H1 (cell line): ENCODE measurements at regions not wholly inside any gene's neighbourhood (a gene's known extent, or its start where the extent isn't known, plus 50 kb on each side); places are given as distances from the start of the nearest gene placed in this dataset.

Experiments
- CTCF ChIA-PET: fragments of 300-600 bp; sonication (Branson Sonifier 250); formaldehyde crosslinking; loops from one replicate; lab custom pipeline; 2021; ENCODE audit not compliant: partially characterized antibody; lab: Charles Lee
- POLR2A ChIA-PET: fragments of 300-600 bp; sonication (Branson Sonifier 250); formaldehyde crosslinking; loops from one replicate; lab custom pipeline; 2021; ENCODE audit warnings: inconsistent platforms; ENCODE audit not compliant: partially characterized antibody; lab: Charles Lee
- DNase-seq, 2 experiments: peaks; one replicate each; pipeline versions ENCODE4 v3.0.0 to v3.0.0-alpha.2; 2010 to 2022; ENCODE audit warnings: low spot score in 2 of 2, low read depth in 1 of 2, mixed read lengths in 1 of 2
- FAIRE-seq: peaks from 2 replicates; lab custom pipeline; 2011; peaks lifted over from hg19 to GRCh38; lab: Jason Lieb, UNC
- H2AFZ ChIP-seq: 2 replicates; pipeline ENCODE4 v1.8.1; 2012; ENCODE audit warnings: low read length, inconsistent platforms
- H2AK5ac ChIP-seq: 2 replicates; pipeline ENCODE4 v1.6.1; 2013; ENCODE audit warnings: low read depth, low read length
- H2BK120ac ChIP-seq: replicated peaks from 2 replicates; pipeline ENCODE3; 2013; ENCODE audit warnings: low read depth, low read length, inconsistent platforms
- H2BK12ac ChIP-seq: 2 replicates; pipeline ENCODE4 v1.6.1; 2013; ENCODE audit warnings: low read depth, low read length
- H2BK15ac ChIP-seq: 2 replicates; pipeline ENCODE4 v1.6.1; 2013; ENCODE audit warnings: low read length
- H2BK20ac ChIP-seq: 2 replicates; pipeline ENCODE4 v1.6.1; 2013; ENCODE audit warnings: low read length
- H2BK5ac ChIP-seq: 2 replicates; pipeline ENCODE4 v1.6.1; 2013; ENCODE audit warnings: low read depth, low read length
- H3K14ac ChIP-seq: 2 replicates; pipeline ENCODE4 v1.6.1; 2013; ENCODE audit warnings: inconsistent platforms; ENCODE audit not compliant: insufficient read length
- H3K18ac ChIP-seq: 2 replicates; pipeline ENCODE4 v1.6.1; 2013; ENCODE audit warnings: low read length; ENCODE audit errors: extremely low read depth
- H3K23ac ChIP-seq: 2 replicates; pipeline ENCODE4 v1.6.1; 2013; ENCODE audit warnings: inconsistent platforms; ENCODE audit not compliant: insufficient read length
- H3K23me2 ChIP-seq: 2 replicates; pipeline ENCODE4 v1.6.1; 2013; ENCODE audit warnings: low read depth, low read length
- H3K27ac ChIP-seq: 2 replicates; pipeline ENCODE4 v1.6.1; 2011; ENCODE audit warnings: low read depth, low read length, inconsistent platforms
- H3K27me3 ChIP-seq, 4 experiments: replicated peaks in 1 of 4; 1 replicate in 1 of 4; 2 replicates in 3 of 4; pipeline versions ENCODE4 v1.6.1 to v1.8.1; 2011 to 2013; ENCODE audit warnings: low read length in 3 of 4, mild to moderate bottlenecking in 3 of 4, inconsistent platforms in 2 of 4, mixed read lengths in 2 of 4, moderate library complexity in 1 of 4; ENCODE audit not compliant: control insufficient read depth in 3 of 4, insufficient read depth in 3 of 4; ENCODE audit errors: extremely low read depth in 1 of 4
- H3K36me3 ChIP-seq, 4 experiments: 2 replicates each; pipeline versions ENCODE4 v1.6.1 to v1.8.1; 2011 to 2013; ENCODE audit warnings: mild to moderate bottlenecking in 4 of 4, low read length in 3 of 4, moderate library complexity in 2 of 4, control low read depth in 1 of 4, inconsistent platforms in 1 of 4; ENCODE audit not compliant: insufficient read depth in 4 of 4, control insufficient read depth in 2 of 4
- H3K4ac ChIP-seq: replicated peaks from 2 replicates; pipeline ENCODE3; 2013; ENCODE audit warnings: low read length, low read depth, mixed read lengths, inconsistent platforms; ENCODE audit not compliant: insufficient read length
- H3K4me1 ChIP-seq, 4 experiments: replicated peaks in 1 of 4; 1 replicate in 1 of 4; 2 replicates in 3 of 4; pipeline versions ENCODE4 v1.6.1 to v1.8.1; 2011 to 2013; ENCODE audit warnings: low read length in 3 of 4, inconsistent platforms in 2 of 4, mixed read lengths in 1 of 4; ENCODE audit not compliant: insufficient read depth in 4 of 4, control insufficient read depth in 3 of 4
- H3K4me2 ChIP-seq, 2 experiments: 2 replicates each; pipeline versions ENCODE4 v1.6.1 to v1.8.1; 2011 to 2013; ENCODE audit warnings: low read depth in 2 of 2, low read length in 2 of 2, control low read depth in 1 of 2, inconsistent platforms in 1 of 2, mild to moderate bottlenecking in 1 of 2; ENCODE audit not compliant: insufficient read depth in 1 of 2
- H3K4me3 ChIP-seq, 4 experiments: fragments of 200-600, 300-600 bp in 1 of 4; sonication (generic), shearing (Covaris generic), sonication (Bioruptor Twin) in 1 of 4; 2 replicates each; pipeline versions ENCODE4 v1.5.1 to v1.8.1; 2011 to 2016; ENCODE audit warnings: low read length in 4 of 4, low read depth in 3 of 4, control low read depth in 2 of 4, inconsistent platforms in 2 of 4, mild to moderate bottlenecking in 2 of 4, mixed read lengths in 1 of 4, moderate library complexity in 1 of 4; ENCODE audit not compliant: insufficient read depth in 2 of 4; ENCODE audit errors: extremely low read depth in 1 of 4
- H3K56ac ChIP-seq: replicated peaks from 2 replicates; pipeline ENCODE3; 2013; ENCODE audit warnings: low read depth, mild to moderate bottlenecking, mixed read lengths, low read length, inconsistent platforms; ENCODE audit not compliant: insufficient read length
- H3K79me1 ChIP-seq: 2 replicates; pipeline ENCODE4 v1.6.1; 2013; ENCODE audit warnings: low read depth, low read length, control low read depth
- H3K79me2 ChIP-seq, 2 experiments: 2 replicates each; pipeline versions ENCODE4 v1.6.1 to v1.8.1; 2012 to 2013; ENCODE audit warnings: low read length in 2 of 2, mild to moderate bottlenecking in 2 of 2, inconsistent platforms in 1 of 2; ENCODE audit not compliant: insufficient read depth in 2 of 2, control insufficient read depth in 1 of 2
- H3K9ac ChIP-seq, 4 experiments: replicated peaks in 1 of 4; 1 replicate in 1 of 4; 2 replicates in 3 of 4; pipeline versions ENCODE4 v1.6.1 to v1.8.1; 2011 to 2013; ENCODE audit warnings: low read depth in 3 of 4, low read length in 3 of 4, control low read depth in 2 of 4, mild to moderate bottlenecking in 2 of 4, moderate library complexity in 2 of 4, inconsistent platforms in 1 of 4; ENCODE audit errors: extremely low read depth in 1 of 4
- H3K9me3 ChIP-seq, 2 experiments: 2 replicates each; pipeline versions ENCODE4 v1.6.1 to v1.8.1; 2012 to 2013; ENCODE audit warnings: mild to moderate bottlenecking in 2 of 2, moderate library complexity in 2 of 2, control low read depth in 1 of 2, inconsistent platforms in 1 of 2, low read depth in 1 of 2, low read length in 1 of 2, mixed read lengths in 1 of 2; ENCODE audit not compliant: insufficient read depth in 2 of 2
- H4K20me1 ChIP-seq, 2 experiments: replicated peaks in 1 of 2; 2 replicates each; pipeline versions ENCODE3 to v1.8.1; 2011 to 2013; ENCODE audit warnings: inconsistent platforms in 2 of 2, low read length in 2 of 2, mild to moderate bottlenecking in 1 of 2; ENCODE audit not compliant: insufficient read depth in 2 of 2, control insufficient read depth in 1 of 2
- H4K5ac ChIP-seq: 2 replicates; pipeline ENCODE4 v1.6.1; 2013; ENCODE audit warnings: low read length, low read depth, mixed read lengths, inconsistent platforms; ENCODE audit not compliant: insufficient read length
- H4K8ac ChIP-seq: 2 replicates; pipeline ENCODE4 v1.8.0; 2013; ENCODE audit warnings: mild to moderate bottlenecking, moderate library complexity, low read length, inconsistent platforms; ENCODE audit not compliant: insufficient read depth; ENCODE audit errors: extremely low read depth
- H4K91ac ChIP-seq: replicated peaks from 2 replicates; pipeline ENCODE3; 2013; ENCODE audit warnings: low read length, mixed read lengths, inconsistent platforms; ENCODE audit not compliant: insufficient read length
- ASH2L ChIP-seq: fragments of 200-600, 300-600 bp; sonication (generic); IDR thresholded peaks from one replicate; pipeline ENCODE4 v1.7.1; 2017; ENCODE audit warnings: low read length
- ATF3 ChIP-seq: IDR thresholded peaks from 2 replicates; pipeline ENCODE4 v1.6.1; 2011; ENCODE audit warnings: low read depth, mild to moderate bottlenecking, low read length; ENCODE audit not compliant: insufficient read depth
- E2F6 ChIP-seq: IDR thresholded peaks from 2 replicates; pipeline ENCODE4 v1.6.1; 2012; ENCODE audit warnings: inconsistent platforms
- FOSL1 ChIP-seq: IDR thresholded peaks from 2 replicates; pipeline ENCODE4 v1.6.1; 2011; ENCODE audit warnings: mild to moderate bottlenecking, low read depth, low read length, moderate library complexity; ENCODE audit not compliant: insufficient read depth
- JUND ChIP-seq: IDR thresholded peaks from 2 replicates; pipeline ENCODE4 v1.6.1; 2011; ENCODE audit warnings: mild to moderate bottlenecking, improper control_type of control experiment, low read length
- NANOG ChIP-seq: IDR thresholded peaks from 2 replicates; pipeline ENCODE4 v1.6.1; 2011; ENCODE audit warnings: low read length, low read depth, mild to moderate bottlenecking, inconsistent platforms; ENCODE audit not compliant: insufficient read depth, poor library complexity, severe bottlenecking
- PHF8 ChIP-seq: fragments of 200-600 bp; sonication (generic); conservative IDR thresholded peaks from 2 replicates; pipeline ENCODE4 v1.7.1; 2012; ENCODE audit warnings: low read depth, mild to moderate bottlenecking, inconsistent platforms, low read length, moderate library complexity
- RAD21 ChIP-seq, 2 experiments: IDR thresholded peaks in 1 of 2; conservative IDR thresholded peaks in 1 of 2; 2 replicates each; pipeline ENCODE4 v1.6.1; 2011; ENCODE audit warnings: low read depth in 2 of 2, low read length in 2 of 2, improper control_type of control experiment in 1 of 2, inconsistent platforms in 1 of 2, mild to moderate bottlenecking in 1 of 2, moderate library complexity in 1 of 2
- RFX5 ChIP-seq: IDR thresholded peaks from 2 replicates; pipeline ENCODE4 v1.6.1; 2011; ENCODE audit warnings: low read depth, low read length, improper control_type of control experiment, borderline replicate concordance
- SIRT6 ChIP-seq: IDR thresholded peaks from one replicate; pipeline ENCODE4 v1.7.1; 2012; ENCODE audit warnings: low read length, inconsistent platforms
- SIX5 ChIP-seq: IDR thresholded peaks from 2 replicates; pipeline ENCODE4 v1.6.1; 2011; ENCODE audit warnings: mild to moderate bottlenecking, low read depth, low read length
- TAF1 ChIP-seq: IDR thresholded peaks from 2 replicates; pipeline ENCODE4 v1.6.1; 2011; ENCODE audit warnings: mild to moderate bottlenecking, low read depth, low read length
- TEAD4 ChIP-seq: IDR thresholded peaks from 2 replicates; pipeline ENCODE4 v1.6.1; 2012; ENCODE audit warnings: low read depth, low read length, inconsistent platforms, mixed read lengths
- YY1 ChIP-seq: IDR thresholded peaks from 2 replicates; pipeline ENCODE4 v1.6.1; 2011; ENCODE audit warnings: low read depth, mild to moderate bottlenecking, low read length
- WGBS, 2 experiments: shearing (Covaris generic) in 1 of 2; methylation state at CpG; one replicate each; pipeline versions ENCODE4 v1.1.6 to v1.1.7; 2013 to 2015; ENCODE audit warnings: low lambda C conversion rate in 2 of 2, mixed read lengths in 2 of 2, inconsistent platforms in 1 of 2, low coverage in 1 of 2, missing lambda C conversion rate in 1 of 2; ENCODE audit not compliant: insufficient replicate concordance in 2 of 2, insufficient coverage in 1 of 2, insufficient read length in 1 of 2; ENCODE audit errors: extremely low coverage in 1 of 2, missing lambda C conversion rate in 1 of 2; 5-methylcytosine and 5-hydroxymethylcytosine counted together

- H4K8ac ChIP-seq = no peak overlapping the region
- H4K5ac ChIP-seq = no peak overlapping the region
- H2BK12ac ChIP-seq = no peak overlapping the region
- no peak overlapping the region for H3K4ac ChIP-seq
- no peak overlapping the region for H2BK15ac ChIP-seq
- H3K27ac ChIP-seq = no peak overlapping the region
- H2BK20ac ChIP-seq = no peak overlapping the region
- H3K79me2 ChIP-seq = no peaks in the 10 kb centered on the region
- no peak overlapping the region for H2BK120ac ChIP-seq
- H3K18ac ChIP-seq = no peak overlapping the region
- no peak overlapping the region for H3K4me3 ChIP-seq
- no peak overlapping the region for H3K56ac ChIP-seq
- H3K23me2 ChIP-seq = no peaks in the 10 kb centered on the region
- ChIA-PET CTCF (interaction anchor here (0.6 to 1.4 kb wide), 3 partner anchors 8 to 336 kb away, joined by 3 to 6 read pairs (median 4); no protein-coding TSS in a partner anchor), POLR2A (no interaction called here)
- H3K23ac ChIP-seq = no peak overlapping the region
- no peak overlapping the region for H2AK5ac ChIP-seq
- no peak overlapping the region for H3K9ac ChIP-seq
- no peak for DNase-seq
- peaks cover 0 to 7% of the 10 kb centered on the region in 2 experiments; a peak in 2 of 4 replicates for H3K9me3 ChIP-seq
- FAIRE-seq = no peak
- no peaks in the 10 kb centered on the region for H3K36me3 ChIP-seq
- no peak overlapping the region for H4K91ac ChIP-seq
- H3K4me2 ChIP-seq = no peak overlapping the region
- WGBS, 2 experiments = 88% methylated on average over 4 of the region's 4 CpGs; no CpG with 5 or more reads in 1 of the 2 experiments
- no peaks in the 10 kb centered on the region for H3K79me1 ChIP-seq
- no peak overlapping the region for H2BK5ac ChIP-seq
- H3K14ac ChIP-seq = no peak overlapping the region
- no peak overlapping the region for H2AFZ ChIP-seq
- H3K27me3 ChIP-seq = no peaks in the 10 kb centered on the region
- H4K20me1 ChIP-seq = no peaks in the 10 kb centered on the region
- peaks cover 5 to 16% (median 8%) of the 10 kb centered on the region in 4 experiments for H3K4me1 ChIP-seq
- no peak for TF ChIP-seq E2F6
- no peak for TF ChIP-seq FOSL1
- TF ChIP-seq ASH2L = no peak
- TF ChIP-seq TAF1 = no peak
- TF ChIP-seq PHF8 = no peak
- no peak for TF ChIP-seq RFX5
- TF ChIP-seq JUND = no peak
- TF ChIP-seq YY1 = no peak
- TF ChIP-seq ATF3 = no peak
- no peak for TF ChIP-seq NANOG
- TF ChIP-seq RAD21 (IDR thresholded peaks at IDR 0.05 in 1 of 2, conservative IDR thresholded peaks at IDR 0.05 in 1 of 2; ENCODE audit: low read depth in 2 of 2, low read length in 2 of 2) = no peak
- no peak for TF ChIP-seq TEAD4
- no peak for TF ChIP-seq SIX5
- no peak for TF ChIP-seq SIRT6
Observed at GRCh38 chr10:86603256-86603655, 51.1 kb upstream of the OPN4 start.
